OCI-LY1 (cell line): ENCODE measurements at regions not wholly inside any gene's neighbourhood (a gene's known extent, or its start where the extent isn't known, plus 50 kb on each side); places are given as distances from the start of the nearest gene placed in this dataset.

Experiments used
- H2AFZ ChIP-seq: fragments of 200-600 bp; sonication (generic), shearing (Covaris generic); 2 replicates; pipeline ENCODE4 v1.6.0; 2014; ENCODE audit warnings: antibody characterized with exemption, mild to moderate bottlenecking, low read length
- H3F3A ChIP-seq: fragments of 200-600 bp; sonication (generic), shearing (Covaris generic); 2 replicates; pipeline ENCODE4 v1.6.0; 2014; ENCODE audit warnings: mild to moderate bottlenecking, antibody characterized with exemption, low read length, moderate library complexity; ENCODE audit not compliant: insufficient read depth
- H3K27ac ChIP-seq: fragments of 200-600 bp; sonication (generic); 2 replicates; pipeline ENCODE4 v1.5.1; 2014; ENCODE audit warnings: low read length, mixed run types, mild to moderate bottlenecking, low read depth; ENCODE audit not compliant: poor library complexity, severe bottlenecking
- H3K27me3 ChIP-seq: fragments of 200-600 bp; sonication (generic); 2 replicates; pipeline ENCODE4 v1.6.0; 2014; ENCODE audit warnings: antibody characterized with exemption, mild to moderate bottlenecking, low read length, moderate library complexity; ENCODE audit not compliant: insufficient read depth
- H3K36me3 ChIP-seq: fragments of 200-600 bp; sonication (generic); 2 replicates; pipeline ENCODE4 v1.6.1; 2014; ENCODE audit warnings: mild to moderate bottlenecking, antibody characterized with exemption, low read length, moderate library complexity, mixed read lengths; ENCODE audit not compliant: insufficient read depth
- H3K4me1 ChIP-seq: fragments of 200-600 bp; sonication (generic); 2 replicates; pipeline ENCODE4 v1.5.1; 2014; ENCODE audit warnings: mild to moderate bottlenecking, low read length, moderate library complexity; ENCODE audit not compliant: insufficient read depth, severe bottlenecking
- H3K4me2 ChIP-seq: fragments of 200-600 bp; sonication (generic), shearing (Covaris generic); 2 replicates; pipeline ENCODE4 v1.6.1; 2014; ENCODE audit warnings: low read length
- H3K4me3 ChIP-seq: fragments of 200-600 bp; sonication (generic); 2 replicates; pipeline ENCODE4 v1.5.1; 2014; ENCODE audit warnings: low read length, low read depth, mild to moderate bottlenecking, mixed read lengths; ENCODE audit not compliant: poor library complexity, severe bottlenecking
- H3K79me2 ChIP-seq: fragments of 200-600 bp; shearing (Covaris generic); 2 replicates; pipeline ENCODE4 v1.6.1; 2016; ENCODE audit warnings: mixed run types, low read length, mixed read lengths; ENCODE audit not compliant: insufficient read depth
- H3K9ac ChIP-seq: fragments of 200-600 bp; sonication (generic), shearing (Covaris generic); 2 replicates; pipeline ENCODE4 v1.6.1; 2014; ENCODE audit warnings: mild to moderate bottlenecking, low read length, mixed read lengths
- H3K9me2 ChIP-seq: fragments of 200-600 bp; sonication (generic), shearing (Covaris generic); 2 replicates; pipeline ENCODE4 v1.6.1; 2014; ENCODE audit warnings: low read depth, mild to moderate bottlenecking, low read length, mixed read lengths
- H3K9me3 ChIP-seq: fragments of 200-600 bp; shearing (Covaris generic); 2 replicates; pipeline ENCODE4 v1.6.1; 2014; ENCODE audit warnings: low read length, mixed read lengths
- H4K20me1 ChIP-seq: fragments of 200-600 bp; sonication (generic), shearing (Covaris generic); 2 replicates; pipeline ENCODE4 v1.6.0; 2016; ENCODE audit warnings: mild to moderate bottlenecking, low read length; ENCODE audit not compliant: insufficient read depth
- CTCF ChIP-seq: fragments of 200-600 bp; sonication (generic), shearing (Covaris generic); IDR thresholded peaks from 2 replicates; pipeline ENCODE4 v1.5.1; 2017; ENCODE audit warnings: mild to moderate bottlenecking, antibody characterized with exemption, low read length, moderate library complexity, mixed read lengths
- EZH2 ChIP-seq: fragments of 200-600 bp; sonication (generic), shearing (Covaris generic); IDR thresholded peaks from 2 replicates; pipeline ENCODE4 v1.8.0; 2017; ENCODE audit warnings: borderline replicate concordance, mixed run types, mild to moderate bottlenecking, antibody characterized with exemption, low read length, moderate library complexity, mixed read lengths

GRCh38 chr2:128805237-128805636 lies 486.6 kb upstream of the HS6ST1 start:
- no peaks in the 10 kb centered on the region for H3K79me2 ChIP-seq

GRCh38 chr2:128805918-128806317 lies 487.2 kb upstream of the HS6ST1 start:
- H2AFZ ChIP-seq: no peak overlapping the region
- no peaks in the 10 kb centered on the region for H3K79me2 ChIP-seq
- H3K9me2 ChIP-seq: no peaks in the 10 kb centered on the region
- H3K36me3 ChIP-seq: no peaks in the 10 kb centered on the region
- H3K27ac ChIP-seq: no peak overlapping the region
- H3K4me2 ChIP-seq: no peak overlapping the region
- no peak for TF ChIP-seq CTCF
- TF ChIP-seq EZH2: no peak
- no peaks in the 10 kb centered on the region for H3K27me3 ChIP-seq
- H3F3A ChIP-seq: no peaks in the 10 kb centered on the region
- no peaks in the 10 kb centered on the region for H3K4me1 ChIP-seq
- H3K9me3 ChIP-seq: no peaks in the 10 kb centered on the region
- no peaks in the 10 kb centered on the region for H4K20me1 ChIP-seq
- H3K4me3 ChIP-seq: no peak overlapping the region
- no peak overlapping the region for H3K9ac ChIP-seq

More at GRCh38 chr2:128805237-128805636, 486.6 kb upstream of the HS6ST1 start:
- no peak overlapping the region for H3K4me3 ChIP-seq
- H3K9me2 ChIP-seq: no peaks in the 10 kb centered on the region
- H3K27me3 ChIP-seq: no peaks in the 10 kb centered on the region
- H3K4me2 ChIP-seq: no peak overlapping the region
- H3K9ac ChIP-seq: no peak overlapping the region
- H3K36me3 ChIP-seq: no peaks in the 10 kb centered on the region
- no peaks in the 10 kb centered on the region for H3K9me3 ChIP-seq
- no peaks in the 10 kb centered on the region for H4K20me1 ChIP-seq
- H3K27ac ChIP-seq: no peak overlapping the region
- H3K4me1 ChIP-seq: no peaks in the 10 kb centered on the region
- no peaks in the 10 kb centered on the region for H3F3A ChIP-seq
- no peak for TF ChIP-seq EZH2
- TF ChIP-seq CTCF: no peak
- no peak overlapping the region for H2AFZ ChIP-seq

- TF ChIP-seq CTCF: no peak
- no peak for TF ChIP-seq EZH2
- H3K9me2 ChIP-seq: no peaks in the 10 kb centered on the region
- H3K4me3 ChIP-seq: no peak overlapping the region
- no peak overlapping the region for H3K9ac ChIP-seq
- no peaks in the 10 kb centered on the region for H4K20me1 ChIP-seq
- no peak overlapping the region for H3K27ac ChIP-seq
- H3K4me1 ChIP-seq: no peaks in the 10 kb centered on the region
- no peaks in the 10 kb centered on the region for H3K27me3 ChIP-seq
- H3K79me2 ChIP-seq: no peaks in the 10 kb centered on the region
- no peak overlapping the region for H3K4me2 ChIP-seq
- no peaks in the 10 kb centered on the region for H3F3A ChIP-seq
- no peak overlapping the region for H2AFZ ChIP-seq
- H3K36me3 ChIP-seq: no peaks in the 10 kb centered on the region
- no peaks in the 10 kb centered on the region for H3K9me3 ChIP-seq
Measured at GRCh38 chr2:128807317-128807716, 488.6 kb upstream of the HS6ST1 start.
